Adrenal gland (tissue), 5 donors: ENCODE measurements at regions not wholly inside any gene's neighbourhood (a gene's known extent, or its start where the extent isn't known, plus 50 kb on each side); places are given as distances from the start of the nearest gene placed in this dataset.

ENCODE experiments used
- CTCF ChIP-seq, 6 experiments: fragments of 450-650 bp in 4 of 6; fragments of 200-600 bp in 2 of 6; sonication (generic) in 1 of 6; IDR thresholded peaks; 1 replicate in 5 of 6; 2 replicates in 1 of 6; pipeline versions ENCODE4 v1.5.1 to v1.8.0; 2016 to 2021; ENCODE audit warnings: antibody characterized with exemption in 6 of 6, mild to moderate bottlenecking in 2 of 6, moderate library complexity in 1 of 6
- POLR2A ChIP-seq, 2 donors: fragments of 450-650 bp; IDR thresholded peaks; one replicate each; pipeline ENCODE4 v1.6.1; 2017; ENCODE audit warnings: antibody characterized with exemption in 2 of 2, mild to moderate bottlenecking in 2 of 2, moderate library complexity in 1 of 2
- donor health status: DM: no; HTN: no; CAD: no.

GRCh38 chr2:881204-881918, 69.3 kb upstream of the SNTG2 start:
- TF ChIP-seq CTCF (IDR thresholded peaks at IDR 0.05) (no peak), POLR2A (IDR thresholded peaks at IDR 0.05) (no peak)
